HCT116 (cell line): ENCODE measurements at regions not wholly inside any gene's neighbourhood (a gene's known extent, or its start where the extent isn't known, plus 50 kb on each side); places are given as distances from the start of the nearest gene placed in this dataset.

ENCODE experiments used
- ATAC-seq: fragments of 200-7000 bp; cut with Tn5 transposase; 2 replicates; pipeline ENCODE4 v1.9.1; 2020; ENCODE audit warnings: mild to moderate bottlenecking, moderate library complexity
- BruUV-seq: library from RNA; stranded (reverse); fragments of 400-500 nt; replicated peaks from 2 replicates; lab custom pipeline; 2021; lab: Mats Ljungman, UMichigan
- CTCF ChIA-PET: fragments of 300-600 bp; sonication (Branson Sonifier 250); formaldehyde crosslinking; loops from one replicate; lab custom pipeline; 2021; ENCODE audit warnings: antibody characterized with exemption; lab: Charles Lee
- POLR2A ChIA-PET: fragments of 300-600, 350-600 bp; sonication (Branson Sonifier 250); formaldehyde crosslinking; loops from one replicate; lab custom pipeline; 2021; ENCODE audit warnings: antibody characterized with exemption; lab: Charles Lee
- RAD21 ChIA-PET, 2 experiments: fragments of 300-600 bp; sonication (Branson Sonifier 250); formaldehyde crosslinking; loops; one replicate each; lab custom pipeline; 2023; ENCODE audit warnings: low total read pairs in 2 of 2; ENCODE audit not compliant: uncharacterized antibody in 2 of 2, unreplicated experiment in 2 of 2, low non-redundant PET in 1 of 2; lab: Charles Lee
- DNase-seq: peaks from one replicate; pipeline ENCODE4 v3.0.0-alpha.2; 2010; ENCODE audit warnings: low read depth, low spot score
- H2AFZ ChIP-seq: fragments of 200-600 bp; shearing (Covaris generic), sonication (generic); 2 replicates; pipeline ENCODE4 v1.6.1; 2017; ENCODE audit warnings: low read depth, mixed run types, mixed read lengths, antibody characterized with exemption, low read length; ENCODE audit not compliant: poor library complexity, severe bottlenecking
- H3K27ac ChIP-seq: 2 replicates; pipeline ENCODE4 v1.5.1; 2012; ENCODE audit warnings: low read depth, low read length
- H3K27me3 ChIP-seq: fragments of 200-600 bp; sonication (generic); 2 replicates; pipeline ENCODE4 v1.6.1; 2016; ENCODE audit warnings: mixed run types, low read length, mixed read lengths; ENCODE audit not compliant: insufficient read depth
- H3K36me3 ChIP-seq, 2 experiments: fragments of 200-500 bp in 1 of 2; fragments of 200-600 bp in 1 of 2; sonication (Bioruptor generic) in 1 of 2; sonication (generic) in 1 of 2; 2 replicates each; pipeline versions ENCODE4 v1.5.1 to v1.6.1; 2014 to 2016; ENCODE audit warnings: low read length in 2 of 2, inconsistent platforms in 1 of 2, mixed read lengths in 1 of 2, mixed run types in 1 of 2; ENCODE audit not compliant: insufficient read depth in 2 of 2, control insufficient read depth in 1 of 2
- H3K4me1 ChIP-seq, 2 experiments: fragments of 200-600 bp in 1 of 2; sonication (generic) in 1 of 2; 2 replicates each; pipeline versions ENCODE4 v1.5.1 to v1.6.1; 2012 to 2017; ENCODE audit warnings: low read length in 2 of 2, inconsistent platforms in 1 of 2, mild to moderate bottlenecking in 1 of 2, mixed read lengths in 1 of 2, mixed run types in 1 of 2, moderate library complexity in 1 of 2; ENCODE audit not compliant: insufficient read depth in 2 of 2, control insufficient read depth in 1 of 2
- H3K4me2 ChIP-seq: fragments of 200-600 bp; sonication (generic); 2 replicates; pipeline ENCODE4 v1.6.1; 2017; ENCODE audit warnings: mixed run types, low read length, mixed read lengths
- H3K4me3 ChIP-seq, 2 experiments: fragments of 200-600 bp in 1 of 2; sonication (generic) in 1 of 2; replicated peaks in 1 of 2; 2 replicates each; pipeline ENCODE4 v1.5.1; 2011 to 2016; ENCODE audit warnings: low read length in 2 of 2, control low read depth in 1 of 2, low read depth in 1 of 2, mild to moderate bottlenecking in 1 of 2, mixed read lengths in 1 of 2, mixed run types in 1 of 2
- H3K79me2 ChIP-seq: fragments of 200-600 bp; sonication (generic); 2 replicates; pipeline ENCODE4 v1.6.1; 2017; ENCODE audit warnings: mild to moderate bottlenecking, mixed run types, low read length, moderate library complexity, mixed read lengths; ENCODE audit not compliant: insufficient read depth
- H3K9ac ChIP-seq: fragments of 200-600 bp; sonication (generic); 2 replicates; pipeline ENCODE4 v1.6.1; 2016; ENCODE audit warnings: low read length, mixed read lengths
- H3K9me2 ChIP-seq: fragments of 200-600 bp; sonication (generic), shearing (Covaris generic); 2 replicates; pipeline ENCODE4 v1.6.1; 2017; ENCODE audit warnings: mixed run types, mild to moderate bottlenecking, moderate library complexity; ENCODE audit not compliant: insufficient read depth
- H3K9me3 ChIP-seq, 2 experiments: fragments of 200-500 bp in 1 of 2; fragments of 200-600 bp in 1 of 2; sonication (Bioruptor generic) in 1 of 2; sonication (generic) in 1 of 2; 2 replicates each; pipeline ENCODE4 v1.6.1; 2014 to 2017; ENCODE audit warnings: low read length in 2 of 2, mixed read lengths in 2 of 2, inconsistent platforms in 1 of 2, low read depth in 1 of 2, mild to moderate bottlenecking in 1 of 2, mixed run types in 1 of 2, moderate library complexity in 1 of 2; ENCODE audit not compliant: control insufficient read depth in 1 of 2, insufficient read depth in 1 of 2
- H4K20me1 ChIP-seq: fragments of 200-600 bp; sonication (generic), shearing (Covaris generic); 2 replicates; pipeline ENCODE4 v1.6.1; 2017; ENCODE audit warnings: mixed run types, mild to moderate bottlenecking, moderate library complexity; ENCODE audit not compliant: insufficient read depth
- ATF3 ChIP-seq: IDR thresholded peaks from 2 replicates; pipeline ENCODE4 v1.6.1; 2012
- CBX3 ChIP-seq: IDR thresholded peaks from 2 replicates; pipeline ENCODE4 v1.6.1; 2012; ENCODE audit warnings: low read depth
- CEBPB ChIP-seq: IDR thresholded peaks from 2 replicates; pipeline ENCODE4 v1.6.1; 2012; ENCODE audit warnings: low read depth
- EZH2phosphoT487 ChIP-seq: fragments of 200-600 bp; IDR thresholded peaks from 2 replicates; pipeline ENCODE4 v1.6.1; 2018; ENCODE audit warnings: antibody characterized with exemption, borderline replicate concordance
- JUND ChIP-seq: IDR thresholded peaks from 2 replicates; pipeline ENCODE4 v1.6.1; 2012
- POLR2A ChIP-seq: IDR thresholded peaks from 2 replicates; pipeline ENCODE4 v1.7.0; 2011; ENCODE audit warnings: borderline replicate concordance; ENCODE audit not compliant: insufficient read depth, insufficient read length; ENCODE audit errors: extremely low read depth
- RAD21 ChIP-seq: IDR thresholded peaks from 2 replicates; pipeline ENCODE4 v1.6.1; 2012; ENCODE audit warnings: low read depth, mild to moderate bottlenecking
- SIN3A ChIP-seq: IDR thresholded peaks from 2 replicates; pipeline ENCODE4 v1.6.1; 2012; ENCODE audit warnings: low read depth
- YY1 ChIP-seq: IDR thresholded peaks from 2 replicates; pipeline ENCODE4 v1.6.1; 2011; ENCODE audit warnings: low read length, low read depth, moderate library complexity, mild to moderate bottlenecking; ENCODE audit not compliant: insufficient replicate concordance; ENCODE audit errors: extremely low read depth
- ZBTB33 ChIP-seq: IDR thresholded peaks from 2 replicates; pipeline ENCODE4 v1.6.1; 2011; ENCODE audit warnings: mild to moderate bottlenecking, low read length, moderate library complexity; ENCODE audit not compliant: insufficient replicate concordance; ENCODE audit errors: extremely low read depth
- ZNF274 ChIP-seq: fragments of 200-500 bp; sonication (Bioruptor generic); IDR thresholded peaks from 2 replicates; pipeline ENCODE4 v1.6.1; 2014; ENCODE audit warnings: mild to moderate bottlenecking, low read depth, low read length, inconsistent platforms
- intact Hi-C: fragments of 100-400 bp; cut with micrococcal nuclease; formaldehyde crosslinking; loops from 2 replicates; pipeline ENCODE4 v1.10.0; 2022

- H3K9ac ChIP-seq = no peak overlapping the region
- no peaks in the 10 kb centered on the region for H3K4me1 ChIP-seq
- no peak for DNase-seq
- no peak overlapping the region for H3K4me3 ChIP-seq
- CTCF ChIA-PET = no interaction called here
- RAD21 ChIA-PET = no interaction called here
- no peak for ATAC-seq
- no peaks in the 10 kb centered on the region for H3K27me3 ChIP-seq
- BruUV-seq = no TSS peak
- H3K9me2 ChIP-seq = no peaks in the 10 kb centered on the region
- intact Hi-C loops = no loop called here
- H3K9me3 ChIP-seq = peaks cover 0 to 19% of the 10 kb centered on the region in 2 experiments; a peak in 2 of 4 replicates
- H4K20me1 ChIP-seq = no peaks in the 10 kb centered on the region
- H3K36me3 ChIP-seq = no peaks in the 10 kb centered on the region
- no peak overlapping the region for H3K4me2 ChIP-seq
- no peak overlapping the region for H3K27ac ChIP-seq
- POLR2A ChIA-PET = no interaction called here
- no peaks in the 10 kb centered on the region for H3K79me2 ChIP-seq
- no peak for TF ChIP-seq ZBTB33
- TF ChIP-seq ATF3 = no peak
- TF ChIP-seq ZNF274 = no peak
- TF ChIP-seq RAD21 = no peak
- TF ChIP-seq SIN3A = no peak
- no peak for TF ChIP-seq JUND
- no peak for TF ChIP-seq EZH2phosphoT487
- no peak for TF ChIP-seq POLR2A
- no peak for TF ChIP-seq YY1
- no peak for TF ChIP-seq CBX3
- TF ChIP-seq CEBPB = no peak
- H2AFZ ChIP-seq = no peak overlapping the region
Measured at GRCh38 chr11:41714101-41714500, 254.6 kb upstream of the LRRC4C start.
